ENCODE measurements at regions not wholly inside any gene's neighbourhood (a gene's known extent, or its start where the extent isn't known, plus 50 kb on each side); places are given as distances from the start of the nearest gene placed in this dataset.
A peak's percentile ranks its signal among the peaks of the same experiment; 100 is the strongest.
"Not testable (repeated sequence)": the region's sequence is repeated elsewhere in the genome, so short reads cannot be mapped to it uniquely, and the experiment has no call there.

DNA sequence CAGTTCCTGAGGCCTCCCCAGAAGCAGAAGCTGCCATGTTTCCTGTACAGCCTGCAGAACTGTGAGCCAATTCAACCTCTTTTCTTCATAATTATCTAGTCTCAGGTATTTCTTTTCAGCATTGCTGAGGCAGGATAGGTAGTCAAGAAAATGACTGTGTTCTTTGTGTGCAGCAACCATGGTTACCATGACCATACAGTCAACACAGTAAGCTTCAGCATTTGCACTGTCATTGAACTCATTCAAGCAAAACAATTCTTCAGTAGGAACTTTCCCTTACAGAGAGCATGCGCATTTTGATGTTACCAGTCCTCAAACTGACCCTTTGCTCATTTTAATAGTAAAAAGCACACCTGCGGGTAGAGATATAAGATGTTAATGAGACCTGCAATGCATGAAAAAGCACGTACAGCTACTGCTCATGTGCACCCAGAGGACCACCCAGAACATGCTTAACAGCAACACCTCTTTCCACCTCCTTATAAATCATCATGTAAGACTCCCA is 180.8 kb downstream of the PRKX start:
- no peak for DNase-seq (ENCODE audit: extremely low read depth, low read depth)
- TF ChIP-seq, protein P1, sequence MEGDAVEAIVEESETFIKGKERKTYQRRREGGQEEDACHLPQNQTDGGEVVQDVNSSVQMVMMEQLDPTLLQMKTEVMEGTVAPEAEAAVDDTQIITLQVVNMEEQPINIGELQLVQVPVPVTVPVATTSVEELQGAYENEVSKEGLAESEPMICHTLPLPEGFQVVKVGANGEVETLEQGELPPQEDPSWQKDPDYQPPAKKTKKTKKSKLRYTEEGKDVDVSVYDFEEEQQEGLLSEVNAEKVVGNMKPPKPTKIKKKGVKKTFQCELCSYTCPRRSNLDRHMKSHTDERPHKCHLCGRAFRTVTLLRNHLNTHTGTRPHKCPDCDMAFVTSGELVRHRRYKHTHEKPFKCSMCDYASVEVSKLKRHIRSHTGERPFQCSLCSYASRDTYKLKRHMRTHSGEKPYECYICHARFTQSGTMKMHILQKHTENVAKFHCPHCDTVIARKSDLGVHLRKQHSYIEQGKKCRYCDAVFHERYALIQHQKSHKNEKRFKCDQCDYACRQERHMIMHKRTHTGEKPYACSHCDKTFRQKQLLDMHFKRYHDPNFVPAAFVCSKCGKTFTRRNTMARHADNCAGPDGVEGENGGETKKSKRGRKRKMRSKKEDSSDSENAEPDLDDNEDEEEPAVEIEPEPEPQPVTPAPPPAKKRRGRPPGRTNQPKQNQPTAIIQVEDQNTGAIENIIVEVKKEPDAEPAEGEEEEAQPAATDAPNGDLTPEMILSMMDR (IDR thresholded peaks at IDR 0.05; ENCODE audit: low read depth, low read length): no peak

DNA sequence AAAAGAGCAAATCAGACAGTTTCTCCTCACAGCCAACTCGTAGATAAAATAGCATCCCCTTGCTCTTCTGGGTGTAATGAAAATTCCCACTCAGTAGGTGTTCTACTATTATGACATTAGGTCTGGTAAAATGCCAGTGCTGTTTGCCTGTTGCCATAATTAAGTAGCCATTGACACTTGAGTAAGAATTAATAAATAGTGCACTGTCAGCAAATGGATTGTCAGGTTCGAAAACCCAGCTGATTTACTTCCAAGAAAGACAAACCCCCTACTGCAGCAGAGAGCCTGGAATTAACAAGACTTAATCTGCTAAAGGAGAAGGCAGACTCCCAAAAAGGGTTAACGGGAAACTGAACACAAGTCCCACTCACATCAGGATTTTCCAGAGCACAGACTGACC is 182.0 kb downstream of the PRKX start:
- not testable (repeated sequence) for DNase-seq (ENCODE audit: extremely low read depth, low read depth)

- DNase-seq (ENCODE audit: extremely low read depth, low read depth): no peak
- TF ChIP-seq, protein P1 (IDR thresholded peaks at IDR 0.05; ENCODE audit: low read depth, low read length): no peak
Measured at GRCh38 chrX:3529466-3530010, 183.1 kb upstream of the MXRA5 start.

- TF ChIP-seq, protein P1 (IDR thresholded peaks at IDR 0.05; ENCODE audit: low read depth, low read length): no peak
- no peak for DNase-seq (ENCODE audit: extremely low read depth, low read depth)
Measured at GRCh38 chrX:3527811-3528210, 181.4 kb upstream of the MXRA5 start.

DNA sequence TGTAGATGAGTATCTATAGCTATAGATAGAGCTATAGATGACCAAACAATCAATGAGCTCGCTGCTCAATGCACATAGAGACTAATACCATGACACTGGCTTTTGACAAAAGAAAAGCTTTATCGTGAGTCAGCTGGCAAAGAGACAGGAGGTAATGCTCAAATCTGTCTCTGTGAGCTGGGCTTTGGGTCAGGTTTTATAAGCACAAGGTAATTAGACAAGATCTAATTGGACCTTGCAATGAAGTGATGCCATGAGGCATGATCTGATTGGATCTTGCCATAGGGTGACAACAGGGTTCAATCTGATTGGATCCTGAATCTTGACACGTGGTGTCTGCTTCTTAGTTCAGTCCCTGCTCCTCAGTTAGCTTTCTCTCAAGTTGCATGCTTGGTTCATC is 180.7 kb upstream of the MXRA5 start:
- TF ChIP-seq, protein P1 (IDR thresholded peaks at IDR 0.05; ENCODE audit: low read depth, low read length): no peak

GRCh38 chrX:3526731-3527130 is 180.3 kb upstream of the MXRA5 start:
- DNase-seq (ENCODE audit: extremely low read depth, low read depth): no peak
- TF ChIP-seq, protein P1 (IDR thresholded peaks at IDR 0.05; ENCODE audit: low read depth, low read length): no peak

More for the DNA sequence above, 180.7 kb upstream of the MXRA5 start:
- DNase-seq (ENCODE audit: extremely low read depth, low read depth): no peak

GRCh38 chrX:3526071-3526470 is 179.6 kb upstream of the MXRA5 start:
- TF ChIP-seq, protein P1 (IDR thresholded peaks at IDR 0.05; ENCODE audit: low read depth, low read length): no peak
- DNase-seq (ENCODE audit: extremely low read depth, low read depth): no peak

GRCh38 chrX:3522101-3522650 is 175.7 kb upstream of the MXRA5 start:
- peak; percentile 79 for DNase-seq (ENCODE audit: extremely low read depth, low read depth)
- TF ChIP-seq, protein P1 (IDR thresholded peaks at IDR 0.05; ENCODE audit: low read depth, low read length): no peak
